ENCODE measurements at regions not wholly inside any gene's neighbourhood (a gene's known extent, or its start where the extent isn't known, plus 50 kb on each side); places are given as distances from the start of the nearest gene placed in this dataset.

DNA sequence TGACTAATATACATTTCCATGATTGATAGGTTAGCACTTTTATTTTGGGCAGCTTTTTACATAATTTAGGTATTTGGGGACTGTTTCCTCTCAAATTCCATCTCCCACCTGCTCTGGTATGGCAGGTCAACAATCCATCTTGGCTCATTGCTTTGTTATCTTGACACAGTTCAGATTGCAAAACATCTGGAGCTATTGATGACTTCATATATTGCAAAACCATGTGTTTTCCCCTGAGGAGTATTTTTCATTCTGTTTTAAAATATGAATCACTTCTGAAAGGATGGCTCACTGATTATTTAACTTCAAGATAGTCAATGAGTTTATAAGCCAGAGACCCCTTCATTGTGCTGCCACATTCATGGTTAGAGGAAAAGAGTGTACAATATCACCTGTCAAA is 1206.0 kb upstream of the C9orf72 start:
- DNase-seq = no peak

DNA sequence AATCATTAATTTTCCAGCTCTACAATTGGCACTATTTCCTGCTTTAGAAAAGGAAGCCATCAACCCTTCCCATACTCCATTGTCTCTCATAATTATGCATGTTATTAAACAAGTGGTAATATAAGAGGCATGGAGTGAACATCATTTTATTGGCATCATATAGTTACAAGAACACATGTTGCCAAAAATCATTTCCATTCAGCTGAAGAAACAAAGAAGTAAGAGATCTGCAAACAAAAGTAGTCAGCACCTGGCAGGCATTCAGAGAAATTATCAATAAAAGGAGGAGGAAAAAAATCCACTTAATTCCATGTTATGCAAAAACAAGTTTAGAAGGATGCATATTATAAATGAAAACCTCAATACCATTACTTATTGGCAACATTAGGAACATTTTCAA is 1208.2 kb upstream of the C9orf72 start:
- DNase-seq = no peak

DNA sequence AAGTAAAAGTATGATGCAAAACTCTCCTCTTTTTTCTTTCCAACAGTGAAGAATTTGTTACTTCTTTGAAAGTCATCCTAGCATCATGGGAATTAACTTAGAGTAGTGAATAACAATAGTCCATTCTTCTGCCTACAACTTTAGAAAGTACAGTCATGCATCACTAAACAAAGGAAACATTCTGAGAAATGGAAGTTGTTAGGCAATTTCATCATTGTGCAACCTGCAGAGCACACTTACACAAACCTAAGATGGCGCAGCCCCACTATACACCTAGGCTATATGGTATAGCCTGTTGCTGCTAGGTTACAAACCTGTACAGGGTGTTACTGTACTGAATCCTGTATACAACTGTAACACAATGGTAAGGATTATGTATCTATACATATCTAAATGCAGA is 1209.3 kb upstream of the C9orf72 start:
- no peak for DNase-seq

DNA sequence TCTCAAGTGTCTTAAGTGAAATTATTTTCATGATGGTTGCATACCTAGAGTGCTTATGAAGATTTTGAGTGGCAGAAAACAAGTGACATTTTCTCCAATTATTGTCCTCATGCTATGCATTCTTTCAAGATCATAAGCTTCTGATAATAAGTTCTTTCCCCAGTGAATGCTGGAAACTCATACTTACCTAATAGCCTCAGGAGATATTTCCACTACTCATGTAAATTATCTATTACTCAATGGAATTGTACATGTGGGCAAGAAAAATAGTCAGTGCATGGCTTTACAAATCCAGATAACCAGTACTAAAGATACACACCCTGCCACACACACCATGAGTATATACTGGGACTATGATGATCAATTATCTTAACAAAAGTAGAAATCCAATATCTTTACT is 1219.4 kb upstream of the C9orf72 start:
- DNase-seq = no peak

DNA sequence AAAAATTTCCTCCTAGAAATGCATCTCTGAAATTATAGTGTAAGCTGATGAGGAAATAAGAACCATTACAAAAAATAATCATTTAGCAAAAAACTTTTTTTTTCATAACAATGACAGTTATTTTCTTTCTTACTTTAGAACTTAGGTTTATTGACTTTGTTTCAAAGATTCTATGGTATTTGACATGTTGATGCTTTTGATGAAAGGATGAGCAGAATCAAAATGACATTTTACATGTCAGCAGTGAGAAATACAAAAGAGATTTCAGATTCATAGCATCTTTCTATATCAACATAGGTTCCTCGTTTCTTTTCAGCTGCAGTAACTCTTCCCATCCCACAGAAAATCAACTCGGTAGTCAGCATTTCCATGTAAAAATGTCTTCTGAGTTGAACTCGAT is 1226.6 kb upstream of the C9orf72 start:
- no peak for DNase-seq

DNA sequence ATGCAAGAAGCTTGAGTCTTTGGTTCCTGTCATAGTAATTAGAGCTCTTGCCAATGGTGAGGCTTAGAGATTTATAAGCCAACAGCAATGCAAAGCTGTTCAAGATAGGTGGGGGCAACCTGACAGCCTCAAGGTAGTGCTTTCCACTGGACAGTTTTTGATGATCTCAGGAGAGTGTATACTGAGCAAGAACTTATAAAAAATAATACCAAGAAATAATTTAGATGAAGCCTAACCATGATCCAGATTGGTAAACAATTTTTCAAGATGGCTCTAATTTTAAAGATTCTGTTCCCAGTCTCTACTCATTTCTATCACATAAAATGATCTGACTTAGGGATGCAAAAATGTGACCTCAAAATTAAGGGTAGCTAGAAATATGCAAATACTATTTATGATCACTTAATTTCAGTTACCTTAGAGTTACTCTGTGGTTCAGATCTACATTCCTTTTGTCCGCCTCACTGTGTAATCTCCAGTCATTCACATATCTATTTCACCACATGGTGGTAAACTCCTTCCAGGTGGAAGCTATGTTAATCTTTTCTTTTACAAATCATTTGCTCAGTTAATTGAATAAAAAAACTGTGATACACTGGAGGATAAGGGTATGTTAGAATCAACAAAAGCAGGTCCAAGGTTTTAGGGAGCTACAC is 1228.0 kb upstream of the C9orf72 start:
- DNase-seq = no peak

DNA sequence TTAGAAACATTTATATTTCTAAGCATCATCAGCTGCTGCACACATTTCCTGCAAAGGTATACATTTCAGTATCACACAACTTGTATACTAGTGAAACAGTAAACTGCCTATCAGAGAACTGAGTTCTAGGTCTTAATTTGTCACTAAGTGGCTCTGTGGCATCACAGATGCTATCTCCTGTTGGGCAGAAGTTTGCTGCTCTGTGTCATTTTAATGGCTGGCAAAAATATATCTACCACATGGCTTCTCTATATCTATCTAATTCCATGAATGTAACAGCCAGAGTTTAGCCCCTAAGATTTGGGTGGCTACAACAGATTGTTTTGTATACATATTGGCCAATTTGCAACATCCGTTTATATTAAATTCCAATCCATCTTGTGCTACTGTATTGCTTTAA is 1231.9 kb upstream of the C9orf72 start:
- no peak for DNase-seq

DNA sequence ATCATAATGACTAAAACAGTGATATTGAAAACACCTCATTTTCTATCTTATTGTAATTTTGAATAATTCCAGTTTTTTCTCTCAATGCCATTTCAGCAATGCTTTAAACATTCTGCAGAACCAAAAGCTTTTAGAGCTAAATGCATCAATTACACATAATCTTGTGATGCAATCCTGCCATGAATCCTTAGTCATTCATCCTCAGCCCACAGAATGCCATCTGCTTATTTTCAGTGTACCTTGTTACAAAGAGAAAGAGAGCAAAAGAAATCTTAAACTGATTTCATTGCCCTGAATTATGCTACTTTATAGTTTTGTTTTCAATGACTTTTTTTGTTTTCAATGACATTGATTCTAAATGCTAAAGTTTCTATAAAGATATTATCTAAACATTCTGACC is 1234.8 kb upstream of the C9orf72 start:
- DNase-seq = no peak

DNA sequence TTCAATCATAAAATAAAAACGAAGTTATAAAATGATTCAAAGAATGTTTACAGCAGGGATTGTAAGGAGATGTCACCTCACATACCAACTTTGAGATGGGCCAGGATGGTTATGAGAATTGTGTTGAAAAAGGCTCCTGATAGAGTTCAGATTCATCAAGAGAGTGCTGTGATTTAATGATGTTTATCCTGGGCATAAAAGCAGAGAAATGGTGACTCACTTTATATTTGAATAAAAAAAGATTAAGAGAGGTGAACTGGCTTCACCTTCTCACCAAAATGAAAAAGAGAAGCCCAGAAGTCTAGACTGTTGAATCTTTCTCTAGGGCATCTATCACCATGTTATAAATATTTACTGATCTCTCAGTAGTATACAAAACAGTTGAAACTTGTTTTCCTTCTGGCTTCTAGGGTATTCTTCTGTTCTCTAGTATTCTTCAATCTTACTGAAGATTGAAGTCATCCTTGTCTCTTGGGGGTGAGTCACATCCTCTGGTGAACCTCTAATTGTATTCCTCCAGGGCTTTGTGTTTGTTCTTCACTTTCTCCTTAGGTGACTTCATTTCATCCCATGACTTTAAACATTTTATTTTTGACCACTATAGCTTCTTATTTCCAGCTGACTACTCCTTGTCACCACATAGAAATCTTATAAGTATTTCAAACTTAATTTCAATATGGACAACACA is 1237.3 kb upstream of the C9orf72 start:
- DNase-seq = no peak

DNA sequence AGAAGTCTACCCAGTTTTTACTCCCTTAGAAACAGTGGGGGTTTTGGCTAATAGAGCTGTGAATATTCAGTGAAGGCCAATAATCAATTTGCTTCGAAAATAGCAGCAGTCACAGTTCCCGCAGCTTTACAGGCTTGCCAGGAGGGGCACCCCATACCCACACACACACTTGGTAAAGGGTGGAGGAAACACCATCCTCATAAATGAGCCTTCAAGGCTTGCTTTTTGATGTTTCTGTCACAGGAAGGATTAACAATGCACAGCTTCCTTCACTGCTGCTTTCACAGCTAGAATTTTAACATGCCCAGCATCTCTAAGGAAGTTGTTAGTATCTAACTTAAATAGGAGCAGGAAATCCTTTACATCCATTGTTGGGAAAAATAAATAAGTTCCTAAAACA is 1247.5 kb upstream of the C9orf72 start:
- no peak for DNase-seq

DNA sequence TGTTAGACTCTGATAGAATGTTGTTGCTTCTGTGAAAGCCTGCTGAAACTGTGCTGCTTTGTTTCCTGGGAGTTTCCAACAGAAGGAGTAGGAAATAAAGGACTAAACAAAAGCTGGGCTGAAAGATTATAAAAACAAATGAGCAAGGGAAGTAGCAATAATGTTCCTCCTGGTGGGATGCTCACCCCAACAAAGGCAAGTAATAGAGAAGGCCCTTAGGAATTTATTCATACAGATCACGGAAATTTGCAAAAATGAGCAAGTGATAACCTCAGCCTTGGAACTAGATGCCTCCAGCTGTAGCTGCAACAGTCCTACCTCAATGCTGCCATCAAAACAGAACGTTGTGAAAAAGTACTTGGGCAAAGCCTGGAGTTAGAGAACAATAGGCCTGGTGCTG is 1248.0 kb upstream of the C9orf72 start:
- no peak for DNase-seq

DNA sequence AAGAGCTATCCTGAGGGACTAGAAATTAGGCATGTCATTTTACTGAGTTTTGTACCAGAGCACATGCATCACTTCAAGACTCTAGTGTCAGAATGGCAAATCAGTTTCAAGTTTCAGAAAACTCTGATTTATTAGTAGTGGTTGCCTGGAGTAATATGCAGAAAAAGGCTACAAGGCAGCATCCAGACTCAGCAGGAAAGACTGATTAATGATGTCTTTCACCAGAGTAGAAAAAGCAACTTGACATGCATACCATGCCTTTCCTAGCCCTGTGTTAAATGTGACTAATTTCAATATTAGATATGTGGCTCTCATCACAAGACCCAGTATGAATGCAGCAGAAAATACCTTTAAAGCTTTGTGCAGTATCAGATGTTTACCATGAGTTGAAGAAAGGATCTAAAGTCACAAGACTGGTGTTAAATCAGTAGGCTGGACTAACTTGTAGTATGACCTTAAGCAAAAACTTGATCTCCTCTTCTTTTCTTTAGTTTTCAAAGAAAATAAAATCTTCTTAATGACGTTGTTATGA is 1251.2 kb upstream of the C9orf72 start:
- no peak for DNase-seq

DNA sequence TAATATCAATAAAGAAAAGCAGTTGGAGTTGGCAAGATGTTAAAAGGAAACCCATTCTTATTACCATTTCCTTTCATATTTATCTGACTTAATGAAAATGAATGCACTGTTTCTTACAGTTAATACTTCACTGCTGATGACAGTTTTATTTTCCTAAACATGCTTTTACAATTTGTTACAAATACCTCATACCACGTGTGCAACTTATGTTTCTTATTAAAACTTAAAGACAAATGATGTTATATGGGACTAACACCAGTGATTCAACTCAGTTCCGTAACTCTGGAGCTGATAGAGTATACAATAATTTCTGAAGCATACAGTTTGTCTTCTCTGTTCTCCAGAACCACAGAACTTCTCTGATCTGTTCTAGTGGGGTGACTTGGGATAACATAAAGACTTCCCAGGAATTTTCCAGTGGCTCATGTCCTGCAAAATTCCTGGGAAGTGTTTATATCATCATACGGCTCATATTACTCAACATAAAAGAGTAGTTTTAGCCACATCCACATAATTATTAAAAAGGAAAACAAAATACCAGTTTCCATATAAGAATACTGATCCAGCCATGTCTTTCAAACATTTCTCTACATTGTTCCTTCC is 1259.0 kb upstream of the C9orf72 start:
- no peak for DNase-seq

DNA sequence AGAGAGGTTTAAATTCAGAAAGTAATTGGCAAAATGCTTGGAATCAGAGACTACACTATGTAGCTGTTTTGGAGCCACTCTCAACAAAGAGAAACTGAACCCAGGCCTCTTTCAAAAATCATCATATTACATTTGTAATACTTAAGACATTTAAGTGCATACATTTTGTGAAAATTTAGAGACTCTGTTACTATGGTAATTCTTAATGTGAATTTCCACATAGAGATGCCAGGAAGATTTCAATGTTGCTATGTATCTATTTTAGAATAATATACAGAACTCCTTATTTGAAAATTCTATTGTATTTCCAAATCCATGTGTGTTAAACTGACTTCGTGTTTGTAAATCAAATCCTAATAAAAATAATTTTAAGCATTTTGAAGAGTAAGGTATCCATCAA is 1260.9 kb upstream of the C9orf72 start:
- no peak for DNase-seq

DNA sequence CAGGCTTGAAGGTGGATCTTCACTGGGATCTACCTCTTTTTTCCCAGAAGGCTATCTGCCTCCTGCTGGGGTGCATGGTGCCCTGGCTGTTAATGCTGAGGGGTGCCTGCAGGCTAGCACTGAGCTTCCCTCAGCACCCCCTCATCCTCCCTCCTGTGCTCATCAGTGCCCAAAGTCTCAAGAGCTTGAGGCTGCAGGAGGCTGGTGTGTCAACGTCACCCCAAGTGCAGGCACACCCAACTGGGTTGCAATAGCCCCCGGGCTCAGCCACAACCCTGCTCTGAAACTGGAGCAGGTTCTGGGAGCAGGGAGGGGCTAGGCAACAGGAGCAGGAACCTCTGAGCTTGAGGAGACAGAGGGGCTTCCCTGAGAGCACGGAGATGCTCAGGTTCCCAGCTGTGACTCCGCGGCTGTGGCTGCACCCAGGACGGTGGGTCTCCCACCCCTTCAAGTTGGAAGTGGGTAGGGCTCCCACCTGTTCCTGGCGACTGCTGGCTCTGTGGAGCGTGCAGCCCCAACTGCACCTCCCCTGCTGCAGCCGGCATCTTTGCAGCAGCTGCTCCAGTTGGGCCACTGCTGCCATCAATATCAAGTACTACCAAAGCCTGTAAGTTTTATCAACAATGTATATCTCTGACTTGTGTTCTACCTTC is 1266.6 kb upstream of the C9orf72 start:
- no peak for DNase-seq

DNA sequence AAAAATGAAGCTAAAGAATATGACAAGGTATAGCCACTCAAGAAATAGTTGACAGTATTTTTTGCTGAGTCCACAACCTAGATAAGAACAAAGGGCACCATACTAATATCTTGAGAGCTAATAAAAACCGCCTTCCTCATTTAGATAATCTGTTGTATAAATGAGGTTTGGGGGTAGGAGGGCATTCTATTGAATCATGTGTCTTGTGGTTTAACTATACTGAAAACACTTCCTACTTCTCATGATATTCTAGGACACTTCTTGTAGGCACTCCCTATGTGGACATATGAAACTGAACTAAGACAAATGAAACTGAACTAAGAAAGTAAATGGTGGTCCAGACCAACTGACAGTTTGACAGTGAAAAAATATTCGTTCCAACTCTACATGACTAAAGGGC is 1268.5 kb upstream of the C9orf72 start:
- DNase-seq = no peak

DNA sequence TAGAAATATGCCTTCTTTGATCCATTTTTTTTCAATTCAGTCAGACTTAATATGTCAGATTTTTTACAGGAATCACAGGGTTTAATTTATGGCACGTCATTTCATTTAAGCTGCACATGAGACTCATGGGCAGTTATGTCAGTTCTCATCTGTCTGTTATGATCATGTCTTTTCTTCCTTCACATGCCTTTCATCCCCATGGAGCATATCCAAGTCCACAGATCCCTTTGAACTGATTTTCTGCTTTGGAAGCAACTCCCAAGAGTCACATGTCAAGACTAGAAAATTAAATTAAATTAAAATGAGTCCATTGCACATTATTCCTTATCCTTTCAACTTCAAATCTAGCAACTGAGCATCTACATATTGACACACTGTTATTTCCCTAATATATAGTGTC is 1274.0 kb upstream of the C9orf72 start:
- DNase-seq = no peak

DNA sequence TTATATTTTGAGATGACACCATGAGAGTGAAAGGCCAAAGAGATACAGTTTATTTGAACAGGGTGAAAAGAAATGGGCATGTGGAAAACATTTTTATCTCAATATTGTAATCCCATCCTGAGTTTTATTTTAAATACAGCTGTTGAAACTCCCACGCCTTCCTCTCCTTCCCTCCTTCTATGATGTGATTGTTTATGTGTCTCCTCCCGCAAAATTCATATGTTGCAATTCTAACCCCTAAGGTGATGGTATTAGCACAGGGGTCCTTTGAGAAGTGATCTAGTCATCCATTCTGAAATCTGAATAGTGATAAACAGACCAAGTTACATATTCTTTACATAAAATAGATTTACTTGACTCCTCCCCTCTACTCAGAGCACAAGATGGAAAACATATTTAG is 1275.4 kb upstream of the C9orf72 start:
- DNase-seq = no peak

DNA sequence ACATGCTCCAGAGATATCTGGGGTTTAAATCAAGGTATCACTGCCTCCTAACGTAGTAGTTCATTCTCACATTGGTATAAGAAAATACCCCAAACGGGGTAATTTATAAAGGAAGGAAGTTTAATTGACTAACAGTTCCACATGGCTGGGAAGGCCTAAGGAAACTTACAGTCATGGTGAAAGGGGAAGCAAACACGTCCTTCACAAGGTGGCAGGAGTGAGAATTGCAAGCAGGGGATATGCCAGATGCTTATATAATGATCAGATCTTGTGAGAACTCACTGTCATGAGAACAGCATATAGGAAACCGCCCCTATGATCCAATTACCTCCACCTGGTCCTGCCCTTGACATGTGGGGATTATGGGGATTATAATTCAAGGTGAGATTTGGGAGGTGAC is 1280.2 kb upstream of the C9orf72 start:
- no peak for DNase-seq

DNA sequence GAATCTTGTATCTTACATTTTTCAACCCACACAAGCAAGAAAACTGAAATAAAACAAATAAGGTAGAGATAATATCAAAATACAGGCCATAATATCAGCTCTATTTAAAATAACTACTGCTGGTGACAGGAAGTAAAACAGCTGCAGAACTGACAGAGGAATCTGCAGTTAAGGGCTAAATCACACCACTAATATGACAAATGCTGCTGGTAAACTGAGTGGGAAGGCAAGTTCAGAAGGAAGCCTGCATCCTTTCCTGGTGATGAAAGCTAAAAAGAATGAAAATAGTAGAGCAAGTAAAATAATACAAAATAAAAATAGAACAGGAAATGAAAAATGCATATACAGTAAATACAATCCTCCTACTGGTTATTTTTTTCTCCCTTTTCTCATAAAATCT is 1293.7 kb upstream of the C9orf72 start:
- no peak for DNase-seq

DNA sequence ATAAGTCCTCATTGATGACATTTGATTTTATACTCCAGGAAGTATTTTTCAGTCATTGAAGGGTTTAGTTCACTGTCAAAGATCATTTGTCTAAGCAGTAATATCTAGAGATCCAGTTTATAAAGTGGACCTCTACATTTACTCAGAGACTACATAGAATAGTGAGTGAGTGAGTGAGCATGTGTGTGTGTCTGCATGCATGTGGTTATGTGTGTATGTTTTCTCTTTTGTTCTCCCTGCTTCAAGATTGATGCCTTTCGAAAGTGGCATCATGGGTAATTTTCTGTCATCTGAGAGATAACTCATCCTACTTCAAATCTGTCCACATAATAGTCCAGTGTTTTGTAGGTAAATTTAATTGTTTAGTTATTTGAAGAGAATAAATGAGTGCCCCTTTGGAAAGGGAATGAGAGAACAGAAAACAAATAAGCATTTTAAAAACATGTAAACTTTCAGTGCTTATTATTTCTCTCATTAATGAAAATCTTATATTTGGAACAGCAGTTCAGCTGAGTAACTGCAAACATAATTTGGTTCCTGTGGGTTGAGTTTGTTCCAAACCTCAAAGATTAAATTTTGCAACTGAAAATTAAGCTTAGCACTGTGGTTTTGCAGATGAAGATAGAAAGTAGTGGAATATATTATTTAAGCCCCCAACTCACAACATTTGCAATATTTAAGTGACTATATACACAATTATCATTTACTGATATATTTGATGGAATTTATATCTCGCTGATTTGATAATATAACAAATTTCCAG is 1295.1 kb upstream of the C9orf72 start:
- no peak for DNase-seq

DNA sequence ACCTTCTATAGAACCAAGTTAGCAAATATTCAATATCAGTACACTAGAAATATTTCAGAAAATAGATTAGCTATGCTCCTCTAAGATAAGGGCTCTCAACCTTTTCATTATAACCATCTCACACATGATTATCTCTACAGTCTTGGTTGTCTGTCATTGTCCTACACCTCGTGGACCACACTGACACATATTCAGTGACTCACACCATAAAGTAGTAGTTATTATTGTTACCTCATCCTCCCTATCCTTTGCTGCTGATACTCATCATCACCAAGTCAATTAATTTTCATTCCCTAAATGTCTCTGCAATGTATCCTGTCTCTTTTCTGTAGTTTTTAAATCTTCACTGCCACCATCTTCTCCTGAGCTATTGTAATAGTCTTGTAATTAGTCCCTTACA is 1309.2 kb upstream of the C9orf72 start:
- DNase-seq = no peak

DNA sequence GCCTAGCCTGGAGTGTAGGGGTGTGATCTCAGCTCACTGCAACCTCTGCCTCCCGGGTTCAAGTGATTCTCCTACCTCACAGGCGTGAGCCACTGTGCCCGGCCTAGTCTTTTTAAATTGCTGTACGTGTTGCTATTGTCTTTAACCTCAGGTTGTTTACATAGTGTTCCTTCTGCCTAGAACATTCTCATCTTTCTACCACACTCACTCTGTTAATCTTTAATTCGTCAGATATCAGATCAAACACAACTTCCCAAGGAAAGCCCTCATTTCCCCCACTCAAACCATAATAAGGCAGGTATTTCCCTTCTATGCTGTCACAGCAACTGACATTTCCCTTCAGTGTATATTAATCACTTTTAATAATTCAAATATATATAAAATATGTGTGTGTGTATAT is 1310.0 kb upstream of the C9orf72 start:
- DNase-seq = no peak
